ENCODE measurements at regions not wholly inside any gene's neighbourhood (a gene's known extent, or its start where the extent isn't known, plus 50 kb on each side); places are given as distances from the start of the nearest gene placed in this dataset.

DNA sequence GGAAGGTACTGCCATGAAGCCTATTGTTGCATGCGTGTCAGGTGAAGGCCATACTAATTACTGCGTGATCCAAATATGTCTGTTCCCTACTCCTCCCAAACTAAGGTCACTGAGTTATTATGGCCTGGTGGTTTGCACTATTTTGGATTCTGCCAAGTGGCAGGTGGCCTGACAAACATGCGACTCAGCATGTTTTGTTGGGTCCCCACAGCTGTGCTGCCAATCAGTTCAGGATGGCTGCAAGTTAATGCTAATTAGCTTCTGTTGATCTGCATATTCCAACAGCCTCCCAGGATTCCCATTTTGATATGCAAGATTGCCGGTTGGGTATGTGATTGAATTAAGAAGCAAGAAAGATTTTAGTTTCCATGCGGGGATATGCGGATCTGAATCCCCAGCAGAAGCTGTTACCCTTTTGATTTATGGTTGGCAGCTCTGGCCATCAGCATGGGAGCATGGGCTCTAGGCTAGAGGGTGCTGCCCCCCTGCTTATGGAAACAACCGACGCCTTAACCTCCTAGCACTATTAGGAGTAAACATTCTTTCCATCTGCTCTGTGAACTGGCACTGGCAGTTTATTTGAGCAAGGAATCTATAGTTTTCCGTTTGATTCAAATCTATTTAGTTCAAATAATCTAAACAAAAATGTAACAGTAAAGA is 429.8 kb upstream of the C1orf87 start (continued):
- TF ChIP-seq ZNF596 (tag by site-specific recombination; IDR thresholded peaks at IDR 0.05): no peak
- TF ChIP-seq, protein P1, sequence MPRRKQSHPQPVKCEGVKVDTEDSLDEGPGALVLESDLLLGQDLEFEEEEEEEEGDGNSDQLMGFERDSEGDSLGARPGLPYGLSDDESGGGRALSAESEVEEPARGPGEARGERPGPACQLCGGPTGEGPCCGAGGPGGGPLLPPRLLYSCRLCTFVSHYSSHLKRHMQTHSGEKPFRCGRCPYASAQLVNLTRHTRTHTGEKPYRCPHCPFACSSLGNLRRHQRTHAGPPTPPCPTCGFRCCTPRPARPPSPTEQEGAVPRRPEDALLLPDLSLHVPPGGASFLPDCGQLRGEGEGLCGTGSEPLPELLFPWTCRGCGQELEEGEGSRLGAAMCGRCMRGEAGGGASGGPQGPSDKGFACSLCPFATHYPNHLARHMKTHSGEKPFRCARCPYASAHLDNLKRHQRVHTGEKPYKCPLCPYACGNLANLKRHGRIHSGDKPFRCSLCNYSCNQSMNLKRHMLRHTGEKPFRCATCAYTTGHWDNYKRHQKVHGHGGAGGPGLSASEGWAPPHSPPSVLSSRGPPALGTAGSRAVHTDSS (tag by site-specific recombination; IDR thresholded peaks at IDR 0.05): no peak
- TF ChIP-seq ZBTB17 (tag by site-specific recombination; IDR thresholded peaks at IDR 0.05): no peak
- TF ChIP-seq ZNF114 (tag by site-specific recombination; IDR thresholded peaks at IDR 0.05): no peak
- TF ChIP-seq, protein P2, sequence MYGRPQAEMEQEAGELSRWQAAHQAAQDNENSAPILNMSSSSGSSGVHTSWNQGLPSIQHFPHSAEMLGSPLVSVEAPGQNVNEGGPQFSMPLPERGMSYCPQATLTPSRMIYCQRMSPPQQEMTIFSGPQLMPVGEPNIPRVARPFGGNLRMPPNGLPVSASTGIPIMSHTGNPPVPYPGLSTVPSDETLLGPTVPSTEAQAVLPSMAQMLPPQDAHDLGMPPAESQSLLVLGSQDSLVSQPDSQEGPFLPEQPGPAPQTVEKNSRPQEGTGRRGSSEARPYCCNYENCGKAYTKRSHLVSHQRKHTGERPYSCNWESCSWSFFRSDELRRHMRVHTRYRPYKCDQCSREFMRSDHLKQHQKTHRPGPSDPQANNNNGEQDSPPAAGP (tag by site-specific recombination; IDR thresholded peaks at IDR 0.05): no peak
- TF ChIP-seq, protein P3, sequence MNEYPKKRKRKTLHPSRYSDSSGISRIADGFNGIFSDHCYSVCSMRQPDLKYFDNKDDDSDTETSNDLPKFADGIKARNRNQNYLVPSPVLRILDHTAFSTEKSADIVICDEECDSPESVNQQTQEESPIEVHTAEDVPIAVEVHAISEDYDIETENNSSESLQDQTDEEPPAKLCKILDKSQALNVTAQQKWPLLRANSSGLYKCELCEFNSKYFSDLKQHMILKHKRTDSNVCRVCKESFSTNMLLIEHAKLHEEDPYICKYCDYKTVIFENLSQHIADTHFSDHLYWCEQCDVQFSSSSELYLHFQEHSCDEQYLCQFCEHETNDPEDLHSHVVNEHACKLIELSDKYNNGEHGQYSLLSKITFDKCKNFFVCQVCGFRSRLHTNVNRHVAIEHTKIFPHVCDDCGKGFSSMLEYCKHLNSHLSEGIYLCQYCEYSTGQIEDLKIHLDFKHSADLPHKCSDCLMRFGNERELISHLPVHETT (tag by site-specific recombination; IDR thresholded peaks at IDR 0.05): no peak

DNA sequence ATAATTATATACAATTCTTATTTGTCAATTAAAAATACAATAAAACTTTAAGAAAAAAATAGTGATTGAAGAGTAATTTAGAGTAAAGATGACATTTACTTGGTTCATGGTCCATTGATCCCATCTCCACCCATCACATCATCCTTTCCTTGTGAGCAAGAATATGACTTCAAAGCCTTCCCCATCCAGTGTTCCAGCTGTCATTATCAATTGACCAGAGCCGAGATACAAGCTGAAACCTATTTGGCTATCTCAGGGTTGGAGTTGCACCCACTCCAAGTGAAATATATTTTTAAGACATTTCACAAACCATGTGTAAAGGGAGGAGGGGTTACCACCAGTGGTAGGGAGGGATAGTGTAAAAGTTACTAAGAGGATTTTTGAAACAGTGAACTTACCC is 428.9 kb upstream of the C1orf87 start:
- no peaks in the 10 kb centered on the region; the same call in 1 of the 2 replicates for H3K9me3 ChIP-seq (ENCODE audit: control insufficient read depth, insufficient read depth, low read depth, low read length)
- no peaks in the 10 kb centered on the region for H3K36me3 ChIP-seq (ENCODE audit: control insufficient read depth in 2 of 2, insufficient read depth in 1 of 2, low read length in 2 of 2)
- H3K4me1 ChIP-seq (ENCODE audit: control insufficient read depth, insufficient read depth, low read length): no peaks in the 10 kb centered on the region
- ChIA-PET CTCF (no interaction called here), POLR2A (no interaction called here)
- TF ChIP-seq ZNF514 (tag by site-specific recombination; IDR thresholded peaks at IDR 0.05) (no peak), REPIN1 (tag by site-specific recombination; IDR thresholded peaks at IDR 0.05; ENCODE audit: low read depth) (no peak), ZNF292 (tag by site-specific recombination; IDR thresholded peaks at IDR 0.05; ENCODE audit: borderline replicate concordance, low read depth) (no peak), KLF1 (tag by site-specific recombination; IDR thresholded peaks at IDR 0.05) (no peak), ZNF776 (tag by site-specific recombination; IDR thresholded peaks at IDR 0.05; ENCODE audit: borderline replicate concordance) (no peak), ZNF112 (tag by site-specific recombination; IDR thresholded peaks at IDR 0.05) (no peak), ZBTB48 (tag by site-specific recombination; IDR thresholded peaks at IDR 0.05) (no peak), ZNF10 (tag by site-specific recombination; IDR thresholded peaks at IDR 0.05) (no peak), ZNF654 (tag by site-specific recombination; IDR thresholded peaks at IDR 0.05; ENCODE audit: low read depth) (no peak), GLIS2 (tag by site-specific recombination; IDR thresholded peaks at IDR 0.05) (no peak), ZFP69B (tag by site-specific recombination; IDR thresholded peaks at IDR 0.05) (no peak), ZNF391 (tag by site-specific recombination; IDR thresholded peaks at IDR 0.05; ENCODE audit: borderline replicate concordance, low read depth) (no peak), ZNF777 (tag by site-specific recombination; IDR thresholded peaks at IDR 0.05; ENCODE audit: borderline replicate concordance) (no peak), ZNF571 (tag by site-specific recombination; IDR thresholded peaks at IDR 0.05) (no peak), ZSCAN16 (tag by site-specific recombination; IDR thresholded peaks at IDR 0.05) (no peak)
- TF ChIP-seq, protein P4, sequence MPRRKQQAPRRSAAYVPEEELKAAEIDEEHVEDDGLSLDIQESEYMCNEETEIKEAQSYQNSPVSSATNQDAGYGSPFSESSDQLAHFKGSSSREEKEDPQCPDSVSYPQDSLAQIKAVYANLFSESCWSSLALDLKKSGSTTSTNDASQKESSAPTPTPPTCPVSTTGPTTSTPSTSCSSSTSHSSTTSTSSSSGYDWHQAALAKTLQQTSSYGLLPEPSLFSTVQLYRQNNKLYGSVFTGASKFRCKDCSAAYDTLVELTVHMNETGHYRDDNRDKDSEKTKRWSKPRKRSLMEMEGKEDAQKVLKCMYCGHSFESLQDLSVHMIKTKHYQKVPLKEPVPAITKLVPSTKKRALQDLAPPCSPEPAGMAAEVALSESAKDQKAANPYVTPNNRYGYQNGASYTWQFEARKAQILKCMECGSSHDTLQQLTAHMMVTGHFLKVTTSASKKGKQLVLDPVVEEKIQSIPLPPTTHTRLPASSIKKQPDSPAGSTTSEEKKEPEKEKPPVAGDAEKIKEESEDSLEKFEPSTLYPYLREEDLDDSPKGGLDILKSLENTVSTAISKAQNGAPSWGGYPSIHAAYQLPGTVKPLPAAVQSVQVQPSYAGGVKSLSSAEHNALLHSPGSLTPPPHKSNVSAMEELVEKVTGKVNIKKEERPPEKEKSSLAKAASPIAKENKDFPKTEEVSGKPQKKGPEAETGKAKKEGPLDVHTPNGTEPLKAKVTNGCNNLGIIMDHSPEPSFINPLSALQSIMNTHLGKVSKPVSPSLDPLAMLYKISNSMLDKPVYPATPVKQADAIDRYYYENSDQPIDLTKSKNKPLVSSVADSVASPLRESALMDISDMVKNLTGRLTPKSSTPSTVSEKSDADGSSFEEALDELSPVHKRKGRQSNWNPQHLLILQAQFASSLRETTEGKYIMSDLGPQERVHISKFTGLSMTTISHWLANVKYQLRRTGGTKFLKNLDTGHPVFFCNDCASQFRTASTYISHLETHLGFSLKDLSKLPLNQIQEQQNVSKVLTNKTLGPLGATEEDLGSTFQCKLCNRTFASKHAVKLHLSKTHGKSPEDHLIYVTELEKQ (tag by site-specific recombination; IDR thresholded peaks at IDR 0.05; ENCODE audit: borderline replicate concordance): no peak
- TF ChIP-seq, protein P5, sequence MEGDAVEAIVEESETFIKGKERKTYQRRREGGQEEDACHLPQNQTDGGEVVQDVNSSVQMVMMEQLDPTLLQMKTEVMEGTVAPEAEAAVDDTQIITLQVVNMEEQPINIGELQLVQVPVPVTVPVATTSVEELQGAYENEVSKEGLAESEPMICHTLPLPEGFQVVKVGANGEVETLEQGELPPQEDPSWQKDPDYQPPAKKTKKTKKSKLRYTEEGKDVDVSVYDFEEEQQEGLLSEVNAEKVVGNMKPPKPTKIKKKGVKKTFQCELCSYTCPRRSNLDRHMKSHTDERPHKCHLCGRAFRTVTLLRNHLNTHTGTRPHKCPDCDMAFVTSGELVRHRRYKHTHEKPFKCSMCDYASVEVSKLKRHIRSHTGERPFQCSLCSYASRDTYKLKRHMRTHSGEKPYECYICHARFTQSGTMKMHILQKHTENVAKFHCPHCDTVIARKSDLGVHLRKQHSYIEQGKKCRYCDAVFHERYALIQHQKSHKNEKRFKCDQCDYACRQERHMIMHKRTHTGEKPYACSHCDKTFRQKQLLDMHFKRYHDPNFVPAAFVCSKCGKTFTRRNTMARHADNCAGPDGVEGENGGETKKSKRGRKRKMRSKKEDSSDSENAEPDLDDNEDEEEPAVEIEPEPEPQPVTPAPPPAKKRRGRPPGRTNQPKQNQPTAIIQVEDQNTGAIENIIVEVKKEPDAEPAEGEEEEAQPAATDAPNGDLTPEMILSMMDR (tag by site-specific recombination; IDR thresholded peaks at IDR 0.05): no peak
- TF ChIP-seq, protein P6, sequence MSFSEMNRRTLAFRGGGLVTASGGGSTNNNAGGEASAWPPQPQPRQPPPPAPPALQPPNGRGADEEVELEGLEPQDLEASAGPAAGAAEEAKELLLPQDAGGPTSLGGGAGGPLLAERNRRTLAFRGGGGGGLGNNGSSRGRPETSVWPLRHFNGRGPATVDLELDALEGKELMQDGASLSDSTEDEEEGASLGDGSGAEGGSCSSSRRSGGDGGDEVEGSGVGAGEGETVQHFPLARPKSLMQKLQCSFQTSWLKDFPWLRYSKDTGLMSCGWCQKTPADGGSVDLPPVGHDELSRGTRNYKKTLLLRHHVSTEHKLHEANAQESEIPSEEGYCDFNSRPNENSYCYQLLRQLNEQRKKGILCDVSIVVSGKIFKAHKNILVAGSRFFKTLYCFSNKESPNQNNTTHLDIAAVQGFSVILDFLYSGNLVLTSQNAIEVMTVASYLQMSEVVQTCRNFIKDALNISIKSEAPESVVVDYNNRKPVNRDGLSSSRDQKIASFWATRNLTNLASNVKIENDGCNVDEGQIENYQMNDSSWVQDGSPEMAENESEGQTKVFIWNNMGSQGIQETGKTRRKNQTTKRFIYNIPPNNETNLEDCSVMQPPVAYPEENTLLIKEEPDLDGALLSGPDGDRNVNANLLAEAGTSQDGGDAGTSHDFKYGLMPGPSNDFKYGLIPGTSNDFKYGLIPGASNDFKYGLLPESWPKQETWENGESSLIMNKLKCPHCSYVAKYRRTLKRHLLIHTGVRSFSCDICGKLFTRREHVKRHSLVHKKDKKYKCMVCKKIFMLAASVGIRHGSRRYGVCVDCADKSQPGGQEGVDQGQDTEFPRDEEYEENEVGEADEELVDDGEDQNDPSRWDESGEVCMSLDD (tag by site-specific recombination; IDR thresholded peaks at IDR 0.05): no peak
- H3K4me3 ChIP-seq (ENCODE audit: low read depth, low read length): no peak overlapping the region
- no peak overlapping the region for H3K27ac ChIP-seq (ENCODE audit: extremely low read depth, low read depth, low read length)

All from HEK293 (cell line).